GM18517 (cell line): ENCODE measurements at regions not wholly inside any gene's neighbourhood (a gene's known extent, or its start where the extent isn't known, plus 50 kb on each side); places are given as distances from the start of the nearest gene placed in this dataset.

Experiments
- ATAC-seq: cut with Tn5 transposase; IDR thresholded peaks from one replicate; pipeline ENCODE4 v1.9.1; 2021; ENCODE audit warnings: mild to moderate bottlenecking, moderate library complexity; ENCODE audit not compliant: unreplicated experiment

DNA sequence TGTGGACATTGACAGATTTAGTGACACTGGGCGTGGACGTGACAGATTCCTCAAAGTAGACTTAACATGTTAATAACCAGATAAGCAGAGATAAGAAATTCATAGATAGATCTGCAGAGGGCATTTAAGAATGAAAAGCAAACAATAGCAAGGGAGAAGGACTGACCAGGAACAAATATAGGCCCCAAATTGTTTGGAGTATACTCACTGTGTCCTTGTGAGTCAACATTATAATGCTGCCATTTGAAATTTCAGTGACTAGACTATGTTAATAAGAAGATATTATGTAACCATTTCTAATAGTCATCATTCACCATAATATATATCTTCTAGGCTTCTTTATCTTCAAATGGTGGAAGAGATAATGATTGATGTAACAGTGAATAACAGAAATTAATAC lies 78.1 kb upstream of the SLC38A11 start:
- no peak for ATAC-seq

GRCh38 chr2:165032559-165032958 lies 77.2 kb upstream of the SLC38A11 start:
- ATAC-seq = no peak

GRCh38 chr2:165024199-165024598 lies 68.9 kb upstream of the SLC38A11 start:
- no peak for ATAC-seq

- no peak for ATAC-seq
Measured at GRCh38 chr2:165022781-165023180, 67.5 kb upstream of the SLC38A11 start.

DNA sequence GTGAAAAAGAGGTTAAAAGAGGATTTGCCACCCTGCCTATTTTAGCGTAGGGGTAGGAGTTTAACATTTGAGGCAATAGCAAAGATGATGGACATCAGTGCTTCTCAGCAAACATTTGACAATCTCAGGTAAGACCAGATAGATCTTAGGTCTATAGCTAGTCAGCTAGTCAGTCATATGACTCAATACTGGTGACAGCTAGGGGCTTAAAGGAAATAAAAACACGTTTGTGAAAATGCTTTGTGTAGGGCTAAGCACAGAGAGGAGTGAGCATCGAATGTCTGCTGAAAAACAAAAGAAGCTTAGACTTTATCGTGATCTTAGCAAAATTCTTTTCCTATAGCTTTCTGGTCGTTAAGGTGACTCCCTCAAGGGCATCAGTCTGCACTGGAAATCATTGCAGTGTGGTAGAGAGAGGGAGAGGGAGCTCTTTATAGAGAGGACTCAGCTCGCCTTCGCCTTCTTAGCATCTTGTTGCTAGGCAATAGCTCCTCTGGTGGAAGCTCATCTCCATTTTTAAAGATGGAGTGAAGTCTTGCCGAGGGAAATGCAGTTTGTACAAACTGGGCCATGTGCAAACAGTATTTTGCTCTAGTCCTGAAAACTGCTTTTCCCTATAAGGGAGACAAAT lies 62.8 kb upstream of the SLC38A11 start:
- ATAC-seq = no peak

DNA sequence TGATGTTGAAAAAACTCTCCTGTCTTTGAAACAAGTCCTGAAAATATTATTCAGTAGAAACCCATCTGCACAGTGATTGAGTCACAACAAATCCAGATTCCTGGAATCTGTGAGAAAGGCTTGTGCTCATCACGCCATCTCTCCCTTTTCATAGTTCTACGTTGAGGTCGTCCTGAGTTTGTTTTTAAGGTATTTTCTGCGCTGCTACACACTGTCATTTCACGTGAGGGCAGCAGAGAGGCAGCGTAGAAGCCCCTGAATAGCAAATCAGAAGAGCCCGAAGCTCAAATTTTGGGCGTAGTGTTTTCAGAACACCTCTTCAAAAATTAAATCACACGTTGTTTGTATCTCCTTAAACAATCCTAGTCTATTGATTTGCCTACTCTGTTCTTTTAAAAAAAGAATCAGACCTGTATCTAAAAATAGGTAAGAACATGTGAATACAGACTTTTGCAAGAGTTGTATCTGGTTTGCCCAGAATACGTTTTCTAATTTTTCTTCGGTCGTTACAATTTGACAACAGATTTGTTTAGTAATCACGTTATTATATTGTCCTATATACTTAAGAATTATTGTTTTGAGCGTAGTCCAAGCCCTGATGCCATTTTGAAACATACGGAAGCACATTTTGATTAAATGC lies 61.6 kb upstream of the SLC38A11 start:
- ATAC-seq = no peak

DNA sequence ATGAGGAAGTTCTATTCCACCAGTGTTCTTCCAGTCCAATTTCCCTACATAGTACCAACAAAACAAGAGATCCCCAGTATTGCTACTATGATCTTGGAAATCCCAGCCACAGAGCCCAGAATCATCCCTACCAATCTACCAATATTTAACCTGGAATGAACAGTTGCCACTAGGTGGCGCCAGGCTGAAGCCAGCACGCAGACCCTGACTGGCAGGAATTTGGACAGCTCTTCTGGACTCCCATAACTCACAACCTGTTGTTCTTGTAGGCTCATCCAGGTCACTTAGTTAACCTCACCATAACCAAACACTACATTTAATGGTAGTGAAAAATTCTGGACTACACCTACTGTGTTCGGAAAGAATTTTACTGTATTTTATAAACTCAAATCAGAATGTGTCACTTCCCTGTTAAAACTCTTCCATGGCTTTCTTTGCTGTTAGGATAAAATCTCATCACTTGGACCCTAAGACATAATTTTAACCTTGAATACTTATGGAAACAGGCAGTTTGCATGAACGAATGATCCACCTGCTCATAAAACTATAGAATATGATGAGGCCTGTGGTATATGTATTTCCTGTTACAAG lies 59.8 kb upstream of the SLC38A11 start:
- ATAC-seq = peak; percentile 80

DNA sequence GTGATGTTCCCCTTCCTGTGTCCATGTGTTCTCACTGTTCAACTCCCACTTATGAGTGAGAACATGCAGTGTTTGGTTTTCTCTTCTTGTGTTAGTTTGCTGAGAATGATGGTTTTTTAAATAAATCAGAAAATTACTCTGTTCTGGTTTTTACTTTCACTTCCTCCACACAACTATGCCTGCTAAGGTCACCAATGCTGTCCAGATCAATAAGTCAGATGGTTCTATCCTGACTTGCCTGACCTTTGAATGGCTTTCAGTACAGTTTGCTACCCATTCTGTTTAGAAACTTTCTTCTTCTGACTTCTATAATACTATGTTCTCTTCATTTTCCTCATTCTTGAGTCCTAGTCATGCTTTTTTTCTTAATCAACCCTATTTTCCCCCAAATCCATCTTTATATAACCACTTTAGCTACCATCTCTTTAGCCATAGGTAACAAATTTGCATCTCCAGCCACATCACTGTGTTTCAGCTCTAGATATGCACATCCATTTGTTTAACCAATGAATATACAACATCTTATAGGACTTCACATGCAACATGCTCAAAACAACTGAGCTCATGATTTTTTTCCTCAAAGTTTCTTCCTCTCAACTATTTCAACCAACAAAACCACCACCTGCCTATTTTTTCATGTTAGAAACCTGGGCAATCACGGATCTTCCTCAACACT lies 58.8 kb upstream of the SLC38A11 start:
- ATAC-seq = no peak

DNA sequence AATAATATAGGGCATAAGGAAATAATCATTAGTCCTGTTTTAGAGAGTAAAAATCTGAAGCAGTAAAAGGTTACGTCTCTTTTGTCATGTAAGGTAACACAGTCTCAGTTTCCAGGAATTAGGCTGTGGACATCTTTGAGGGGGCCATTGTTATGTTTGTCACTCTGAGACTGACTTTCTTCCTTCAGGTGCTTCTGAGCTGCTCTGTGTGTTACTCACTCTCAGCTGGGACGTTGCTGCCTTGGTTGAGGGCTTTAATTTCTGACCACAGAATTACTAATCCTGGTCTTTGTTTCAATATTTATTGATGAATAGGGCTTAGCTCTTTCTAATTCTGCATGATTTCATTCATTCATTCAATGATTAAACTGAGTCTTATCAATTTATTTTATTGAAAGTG lies 55.9 kb upstream of the SLC38A11 start:
- ATAC-seq = no peak

GRCh38 chr2:165010556-165010955 lies 55.2 kb upstream of the SLC38A11 start:
- no peak for ATAC-seq

GRCh38 chr2:165009466-165009865 lies 54.1 kb upstream of the SLC38A11 start:
- ATAC-seq = no peak

GRCh38 chr2:165008730-165009315 lies 53.5 kb upstream of the SLC38A11 start:
- ATAC-seq = no peak

GRCh38 chr2:165007161-165007744 lies 51.9 kb upstream of the SLC38A11 start:
- no peak for ATAC-seq
